Left renal pelvis (tissue), 4 donors: ENCODE measurements at regions not wholly inside any gene's neighbourhood (a gene's known extent, or its start where the extent isn't known, plus 50 kb on each side); places are given as distances from the start of the nearest gene placed in this dataset.

Experiments
- DNase-seq, 4 donors: peaks; one replicate each; pipeline ENCODE4 v3.0.0-alpha.2; 2013; ENCODE audit warnings: low read depth in 4 of 4, low spot score in 3 of 4

- no peak for DNase-seq
Measured at GRCh38 chr13:83229574-83230305, 652.5 kb downstream of the SLITRK1 start.

- no peak for DNase-seq
Measured at GRCh38 chr13:83223546-83223945, 658.7 kb downstream of the SLITRK1 start.

GRCh38 chr13:83221813-83222241 is 660.4 kb downstream of the SLITRK1 start:
- DNase-seq, result no peak

- DNase-seq, result no peak
Measured at GRCh38 chr13:83221256-83221655, 661.0 kb downstream of the SLITRK1 start.

- no peak for DNase-seq
Measured at GRCh38 chr13:83220241-83220640, 662.0 kb downstream of the SLITRK1 start.

- no peak for DNase-seq
Measured at GRCh38 chr13:83219832-83220231, 662.4 kb downstream of the SLITRK1 start.

DNA sequence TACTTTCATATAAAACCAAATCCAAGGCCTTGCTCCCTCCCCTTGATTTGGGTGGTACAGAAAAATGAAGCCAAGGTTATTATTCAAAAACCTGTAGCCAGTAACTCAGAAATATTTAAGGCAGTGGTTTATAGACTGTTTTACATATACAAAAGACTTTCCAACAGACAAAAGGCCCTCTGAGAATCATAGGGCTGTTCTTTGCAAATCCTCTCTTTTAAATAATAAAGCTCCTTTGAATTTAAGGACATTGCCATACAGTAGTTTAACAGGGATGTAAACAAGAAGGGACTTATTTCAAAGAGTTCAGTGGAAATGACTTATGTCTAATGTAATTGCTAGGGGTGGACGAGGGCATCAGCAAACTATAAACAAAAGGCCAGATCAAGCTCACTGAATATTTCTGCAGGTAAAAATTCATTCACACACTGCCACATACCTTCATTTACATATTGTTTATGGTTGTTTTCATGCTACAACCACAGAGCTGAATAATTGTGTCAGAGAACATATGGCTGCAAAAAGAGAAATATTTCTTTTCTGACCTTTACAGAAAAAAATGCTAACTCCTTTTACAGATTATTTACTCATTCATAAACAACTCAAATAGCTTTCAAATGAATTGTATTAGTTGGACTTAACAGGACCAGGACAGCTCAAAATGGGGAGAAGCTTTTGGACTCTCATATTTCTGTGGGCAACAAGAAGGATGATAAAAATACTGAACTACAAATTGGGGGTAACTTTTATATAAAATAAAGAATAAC is 665.6 kb downstream of the SLITRK1 start:
- DNase-seq, result no peak

GRCh38 chr13:83215627-83216026 is 666.6 kb downstream of the SLITRK1 start:
- DNase-seq, result no peak

DNA sequence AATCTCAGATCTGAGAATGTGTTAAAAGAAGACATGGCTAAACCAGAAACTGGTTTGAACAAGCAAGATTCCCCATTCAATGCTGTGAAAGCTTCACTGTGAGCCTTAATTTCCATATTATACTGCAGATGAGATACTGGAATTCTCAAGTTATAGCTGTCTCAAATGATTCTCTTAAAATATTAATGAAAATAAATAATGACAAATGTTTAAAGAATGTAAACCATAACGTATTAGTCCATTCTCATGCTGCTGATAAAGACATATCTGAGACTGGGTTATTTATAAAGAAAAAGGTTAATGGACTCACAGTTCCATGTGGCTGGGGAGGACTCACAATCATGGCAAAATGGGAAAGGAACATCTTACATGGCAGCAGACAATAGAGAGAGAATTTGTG is 667.8 kb downstream of the SLITRK1 start:
- no peak for DNase-seq

DNA sequence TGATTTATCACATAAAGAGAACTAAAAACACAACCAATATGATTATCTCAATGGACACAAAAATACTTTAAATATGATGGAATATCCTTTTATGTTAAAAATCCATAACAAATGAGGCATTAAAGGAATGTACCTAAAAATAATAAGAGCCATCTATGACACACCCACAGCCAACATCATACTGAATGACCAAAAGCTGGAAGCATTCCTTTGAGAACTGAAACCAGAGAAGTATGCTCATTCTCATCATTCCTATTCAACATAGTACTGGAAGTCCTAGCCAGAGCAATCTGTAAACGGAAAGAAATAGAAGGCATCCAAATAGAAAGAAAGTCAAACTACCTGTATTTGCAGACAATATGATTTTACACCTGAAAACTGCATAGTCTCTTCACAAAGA is 671.0 kb downstream of the SLITRK1 start:
- DNase-seq, result no peak

DNA sequence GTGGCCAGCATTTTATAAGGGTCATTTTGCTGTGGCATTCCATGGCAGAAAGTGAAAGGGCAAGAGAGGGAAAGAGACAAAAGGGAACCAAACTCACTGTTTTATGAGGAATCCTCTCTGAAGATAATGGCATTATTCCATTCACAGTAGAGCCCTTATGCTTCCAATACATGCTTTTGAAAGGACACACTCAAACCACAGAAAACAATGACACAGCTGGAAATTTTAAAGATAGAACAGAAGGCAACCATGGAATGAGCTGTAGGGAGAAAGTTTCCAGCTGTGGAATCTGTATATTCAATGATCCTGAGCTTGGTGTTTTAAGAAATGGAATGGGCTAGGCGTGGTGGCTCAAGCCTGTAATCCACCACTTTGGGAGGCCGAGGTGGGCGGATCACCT is 677.4 kb downstream of the SLITRK1 start:
- DNase-seq, result no peak

DNA sequence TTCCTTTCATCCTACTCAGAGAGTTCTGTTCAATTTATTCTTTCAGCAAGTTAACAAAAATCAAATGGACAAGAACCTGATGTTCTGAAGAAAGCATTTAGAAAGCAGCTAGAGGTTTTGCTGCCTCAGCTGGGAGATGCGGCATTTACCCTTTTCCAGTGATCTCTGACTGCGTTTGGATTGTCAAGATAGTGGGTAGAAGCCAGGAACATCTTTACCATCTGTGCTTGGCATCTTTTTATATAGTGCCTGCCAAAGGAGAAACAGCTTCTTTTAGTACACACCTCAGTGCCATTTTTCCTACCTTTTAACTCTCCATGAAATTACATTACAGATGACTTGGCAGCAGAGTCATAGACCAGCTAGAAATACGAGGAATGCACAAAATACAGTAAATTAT is 680.8 kb downstream of the SLITRK1 start:
- DNase-seq, result no peak

GRCh38 chr13:83197316-83197715 is 685.0 kb downstream of the SLITRK1 start:
- no peak for DNase-seq

GRCh38 chr13:83190020-83190419 is 692.3 kb downstream of the SLITRK1 start:
- DNase-seq, result no peak

GRCh38 chr13:83184819-83185218 is 697.5 kb downstream of the SLITRK1 start:
- DNase-seq, result no peak

DNA sequence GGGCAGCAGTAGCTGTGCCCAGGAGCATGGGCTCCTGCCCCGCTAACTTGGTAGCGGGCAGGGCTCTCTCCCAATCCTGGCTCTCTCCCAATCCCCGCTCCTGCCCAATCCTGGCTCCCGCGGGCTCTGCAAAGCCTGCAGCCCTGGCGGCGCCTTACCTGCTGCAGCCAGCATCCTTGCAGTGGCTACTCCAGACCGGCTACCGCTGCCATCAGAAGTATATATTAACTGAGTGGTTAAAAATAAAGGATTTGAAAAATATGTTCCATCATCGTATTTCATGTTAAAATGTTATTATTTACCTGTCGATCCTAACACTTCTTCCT is 698.2 kb downstream of the SLITRK1 start:
- DNase-seq, result no peak

DNA sequence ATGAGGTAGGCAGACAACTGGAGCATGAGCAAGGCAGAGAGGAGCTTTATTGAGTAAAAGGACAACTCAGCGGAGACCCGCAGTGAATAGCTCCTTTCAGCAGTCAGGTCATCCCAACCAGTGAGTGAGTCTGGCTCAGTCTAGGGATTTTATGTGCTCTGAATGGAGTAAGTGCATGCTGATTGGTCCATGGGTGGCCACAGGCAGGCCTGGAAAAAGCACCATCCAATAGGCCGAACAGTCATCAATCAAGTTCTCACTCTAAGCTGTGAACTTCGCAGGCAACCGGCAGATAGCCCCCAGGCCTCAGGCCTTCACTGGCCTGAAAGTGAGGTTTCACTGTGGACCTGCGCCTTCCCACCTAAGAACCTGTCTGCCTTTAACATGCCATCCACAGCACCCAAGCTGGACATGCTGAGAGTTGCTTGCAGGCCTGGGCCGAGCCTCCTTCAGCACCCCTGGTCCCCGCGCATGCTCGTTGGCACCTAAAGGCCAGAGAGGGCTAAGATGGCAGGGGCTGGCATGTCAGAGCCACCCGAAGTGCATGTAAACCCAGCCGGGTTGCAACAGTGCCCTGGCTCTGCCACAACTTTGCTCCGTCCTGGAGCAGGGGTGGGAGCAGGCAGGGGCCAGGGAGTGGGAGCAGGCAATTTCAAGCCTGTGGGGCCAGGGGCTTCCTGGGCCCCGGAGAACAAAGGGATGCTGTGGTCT is 698.7 kb downstream of the SLITRK1 start:
- DNase-seq, result no peak

DNA sequence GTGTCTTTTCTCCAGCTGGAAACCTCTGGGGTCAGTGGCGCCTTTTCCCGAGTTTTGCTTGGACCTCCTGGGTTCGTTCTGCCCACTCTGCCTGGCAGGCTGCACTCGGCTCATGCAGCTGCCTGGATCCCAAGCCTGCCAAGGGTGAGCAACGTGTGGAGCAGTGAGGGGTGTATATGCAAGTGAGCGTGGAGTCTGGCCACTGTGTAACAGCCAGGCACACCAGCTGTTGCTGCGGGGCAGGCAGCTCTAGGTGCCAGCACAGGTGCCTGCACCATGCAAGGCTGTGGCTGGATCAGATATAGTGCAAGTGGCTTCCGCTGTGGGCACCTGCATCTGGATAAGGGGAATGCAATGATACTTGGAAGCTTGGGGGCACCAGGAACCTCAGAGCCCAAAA is 699.4 kb downstream of the SLITRK1 start:
- no peak for DNase-seq

GRCh38 chr13:83178008-83178407 is 704.3 kb downstream of the SLITRK1 start:
- no peak for DNase-seq

- DNase-seq, result no peak
Measured at GRCh38 chr13:83168590-83168989, 713.7 kb downstream of the SLITRK1 start.

- DNase-seq, result no peak
Measured at GRCh38 chr13:83167203-83167602, 715.1 kb downstream of the SLITRK1 start.

DNA sequence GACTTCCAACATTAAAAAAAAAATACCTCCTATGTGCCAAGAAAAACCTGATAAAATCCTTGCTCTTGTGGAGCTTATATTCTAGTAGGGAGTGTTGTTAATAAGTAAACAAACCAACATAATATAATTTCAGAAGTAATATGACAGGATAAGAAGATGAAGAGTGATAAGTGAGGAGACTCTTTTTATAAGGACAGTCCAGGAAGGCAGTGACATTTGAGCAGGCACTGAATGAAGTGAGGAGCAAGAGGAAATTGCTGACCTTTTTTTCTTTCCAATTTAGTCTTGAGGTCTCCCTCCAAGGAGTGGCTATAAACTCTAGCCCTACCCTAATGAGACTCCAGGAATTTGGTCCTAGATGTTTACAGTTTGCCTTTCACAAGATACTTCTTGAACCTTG is 715.7 kb downstream of the SLITRK1 start:
- no peak for DNase-seq
